Mononuclear cell (primary cell): ENCODE measurements at regions not wholly inside any gene's neighbourhood (a gene's known extent, or its start where the extent isn't known, plus 50 kb on each side); places are given as distances from the start of the nearest gene placed in this dataset.

ENCODE experiments used
- H3K27me3 ChIP-seq: 2 replicates; pipeline ENCODE4 v1.6.0; 2011; ENCODE audit warnings: low read length, control low read depth; ENCODE audit not compliant: insufficient read depth
- H3K4me1 ChIP-seq: 2 replicates; pipeline ENCODE4 v1.5.1; 2011; ENCODE audit warnings: mild to moderate bottlenecking, low read length, control low read depth; ENCODE audit not compliant: insufficient read depth
- H3K4me3 ChIP-seq: 2 replicates; pipeline ENCODE4 v1.5.1; 2011; ENCODE audit warnings: mild to moderate bottlenecking, low read length, moderate library complexity
- H3K9me3 ChIP-seq: 2 replicates; pipeline ENCODE4 v1.5.1; 2011; ENCODE audit warnings: low read depth, mild to moderate bottlenecking, control low read depth, low read length

DNA sequence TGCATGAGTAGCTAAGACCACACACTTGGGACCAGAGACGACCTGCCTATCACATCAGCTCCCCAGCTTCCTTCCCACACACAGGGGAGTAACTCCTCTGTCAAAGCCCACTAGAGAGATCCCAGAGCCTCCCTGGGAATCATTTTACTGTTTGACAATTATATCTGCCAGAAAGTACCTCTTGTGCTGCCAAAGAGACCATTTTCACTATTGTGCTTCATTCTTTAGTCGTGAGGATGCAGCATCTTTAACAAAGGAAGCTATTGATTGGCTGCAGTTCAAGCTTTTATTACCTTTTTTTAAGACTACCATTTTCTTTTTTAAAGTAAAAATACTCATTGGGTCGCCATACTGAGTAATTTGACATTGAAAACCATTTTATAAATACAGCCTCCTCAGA lies 194.5 kb upstream of the RGS6 start:
- H3K4me3 ChIP-seq: no peak overlapping the region
- no peaks in the 10 kb centered on the region for H3K9me3 ChIP-seq
- H3K4me1 ChIP-seq: no peaks in the 10 kb centered on the region
- H3K27me3 ChIP-seq: no peaks in the 10 kb centered on the region

DNA sequence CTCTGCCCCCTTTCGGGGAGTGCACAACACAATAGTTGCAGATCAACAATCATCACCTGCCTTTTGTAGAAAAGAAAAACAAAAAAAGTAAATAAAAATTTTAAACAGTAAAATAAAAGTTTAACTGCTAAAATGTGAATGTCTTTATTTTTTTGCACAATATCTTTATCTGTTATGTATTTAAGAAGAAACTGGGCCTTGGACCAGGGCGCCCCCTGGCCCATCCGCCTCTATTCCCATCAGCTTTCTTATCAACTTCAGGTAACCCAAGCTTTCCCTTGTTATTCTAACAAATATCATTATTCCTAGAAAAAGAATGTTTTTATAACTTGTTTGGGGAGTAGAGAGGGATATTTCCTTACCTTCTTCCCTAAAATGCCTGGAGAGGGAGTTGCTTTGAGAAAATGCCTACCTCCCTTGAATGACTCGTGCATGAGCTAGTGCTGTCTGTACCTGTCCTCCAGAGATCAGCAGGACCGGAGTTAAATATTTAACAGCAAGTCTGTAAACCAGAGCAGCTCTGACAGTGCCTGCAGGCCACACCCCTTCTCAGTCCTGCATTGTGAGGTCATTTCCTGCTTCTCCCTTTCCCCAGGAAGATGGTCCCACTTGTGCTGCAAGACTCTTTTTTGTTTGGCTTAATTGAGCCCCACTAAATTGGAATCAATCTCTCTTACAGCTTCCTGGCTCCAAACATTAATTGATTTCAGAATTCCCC lies 192.8 kb upstream of the RGS6 start:
- Histone ChIP-seq H3K9me3 (no peaks in the 10 kb centered on the region), H3K27me3 (no peaks in the 10 kb centered on the region), H3K4me1 (no peaks in the 10 kb centered on the region), H3K4me3 (no peak overlapping the region)

DNA sequence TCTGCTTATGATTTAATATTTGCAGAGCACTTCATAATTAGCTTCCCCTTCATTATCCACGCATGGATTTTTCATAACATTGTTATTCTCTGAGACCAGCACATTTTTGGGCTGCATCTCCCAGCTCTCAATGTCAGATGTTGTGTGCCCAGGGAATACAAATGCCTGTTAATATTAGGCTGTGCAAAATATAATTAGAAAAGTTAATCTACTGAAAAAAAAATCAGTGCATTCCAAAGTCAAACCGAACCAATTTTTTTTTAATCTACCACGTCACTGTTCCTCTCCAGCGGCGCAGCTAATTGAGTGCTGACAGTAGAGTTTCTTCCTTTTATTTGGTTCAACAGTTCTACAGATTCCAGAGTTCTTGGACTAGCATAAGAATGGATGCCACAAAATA lies 191.0 kb upstream of the RGS6 start:
- no peaks in the 10 kb centered on the region for H3K27me3 ChIP-seq
- H3K4me1 ChIP-seq: no peaks in the 10 kb centered on the region
- no peak overlapping the region for H3K4me3 ChIP-seq
- no peaks in the 10 kb centered on the region for H3K9me3 ChIP-seq

DNA sequence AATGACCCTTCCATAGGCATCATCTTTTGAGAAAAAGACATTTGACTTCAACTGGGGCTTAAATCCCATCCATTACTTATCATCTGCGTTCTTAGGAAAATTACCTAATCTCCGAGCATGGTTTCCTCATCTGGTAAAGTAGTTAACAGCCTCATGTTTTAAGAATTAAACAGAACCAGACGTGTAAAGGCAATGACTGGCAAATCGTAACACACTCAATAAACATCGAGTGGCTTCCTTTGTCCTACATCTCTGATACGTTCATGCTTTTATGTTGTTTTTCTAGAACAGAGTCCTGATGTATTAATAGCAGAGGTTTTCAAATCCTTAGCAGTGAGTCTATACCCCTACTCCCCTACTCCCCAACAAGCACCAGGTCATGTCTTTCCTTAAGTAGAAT lies 189.7 kb upstream of the RGS6 start:
- Histone ChIP-seq H3K4me3 (no peak overlapping the region), H3K9me3 (no peaks in the 10 kb centered on the region), H3K4me1 (no peaks in the 10 kb centered on the region), H3K27me3 (no peaks in the 10 kb centered on the region)

DNA sequence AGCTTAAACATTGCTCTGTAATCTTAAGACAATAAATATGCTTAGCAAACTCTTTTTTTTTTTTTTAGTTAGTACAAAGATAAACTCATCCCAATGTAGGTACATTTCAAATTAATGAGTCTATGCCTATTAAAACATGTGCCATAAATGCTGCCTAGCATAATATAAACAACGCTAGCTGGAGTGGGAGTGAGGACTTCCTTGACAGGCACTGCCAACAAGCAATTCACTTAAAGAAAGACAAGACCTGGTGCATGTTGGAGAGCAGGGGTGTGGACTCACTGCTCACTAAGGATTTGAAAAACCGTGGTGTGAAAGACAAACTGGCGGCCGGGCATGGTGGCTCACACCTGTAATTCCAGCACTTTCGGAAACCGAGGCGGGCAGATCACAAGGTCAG lies 187.2 kb upstream of the RGS6 start:
- Histone ChIP-seq H3K9me3 (no peaks in the 10 kb centered on the region), H3K4me1 (no peaks in the 10 kb centered on the region), H3K4me3 (no peak overlapping the region), H3K27me3 (no peaks in the 10 kb centered on the region)

DNA sequence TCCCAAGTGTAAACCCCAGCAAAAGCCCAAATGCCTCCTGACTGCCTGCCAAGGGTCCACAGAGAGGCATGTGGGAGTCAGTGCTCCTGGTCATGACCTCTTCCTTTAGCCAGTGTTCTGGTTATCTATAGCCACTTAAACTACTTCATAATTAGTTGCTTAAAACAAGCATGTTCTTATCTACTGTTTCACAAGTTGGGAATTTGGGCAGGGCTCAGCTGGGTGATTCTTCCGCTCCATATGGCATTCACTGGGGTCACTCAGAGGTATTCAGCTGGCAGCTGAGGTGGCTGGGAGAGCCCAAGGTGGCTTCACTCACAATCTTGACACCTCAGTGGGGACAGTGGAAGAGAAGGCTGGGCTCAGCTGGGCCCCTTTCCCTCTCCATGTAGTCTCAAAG lies 184.0 kb upstream of the RGS6 start:
- no peaks in the 10 kb centered on the region for H3K27me3 ChIP-seq
- no peak overlapping the region for H3K4me3 ChIP-seq
- no peaks in the 10 kb centered on the region for H3K9me3 ChIP-seq
- peaks cover 4% of the 10 kb centered on the region for H3K4me1 ChIP-seq

DNA sequence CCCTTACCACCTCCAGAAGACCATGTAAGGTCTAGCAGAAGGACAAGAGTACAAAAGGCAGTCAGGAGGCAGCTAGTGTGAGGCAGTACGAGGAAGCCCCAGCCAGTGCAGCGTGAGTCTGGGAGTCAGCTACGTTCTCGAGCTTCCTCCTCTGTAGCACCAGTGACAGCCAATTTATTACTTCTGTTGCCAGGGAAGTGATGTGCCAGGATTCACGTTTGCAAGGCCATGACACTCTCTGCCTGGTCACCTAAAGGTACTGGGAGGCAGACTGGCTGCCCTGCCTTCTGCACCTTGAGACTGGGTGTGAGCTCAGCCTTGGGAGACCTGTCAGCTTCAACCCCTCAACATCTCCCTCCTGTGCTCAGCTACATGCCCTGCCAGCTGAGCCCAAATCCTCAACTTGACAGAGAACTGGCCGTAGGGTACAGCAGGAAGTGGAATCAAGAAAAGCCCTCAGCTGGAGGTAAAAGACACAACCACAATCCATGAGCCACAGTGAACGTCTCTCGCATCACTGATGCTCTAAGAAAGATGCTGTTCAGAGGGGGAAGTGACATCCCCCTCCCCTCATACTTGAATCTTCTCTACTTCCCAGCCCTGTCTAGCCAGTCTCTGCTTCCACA lies 182.5 kb upstream of the RGS6 start:
- Histone ChIP-seq H3K9me3 (no peaks in the 10 kb centered on the region), H3K4me1 (peaks cover 4% of the 10 kb centered on the region), H3K27me3 (no peaks in the 10 kb centered on the region), H3K4me3 (no peak overlapping the region)

DNA sequence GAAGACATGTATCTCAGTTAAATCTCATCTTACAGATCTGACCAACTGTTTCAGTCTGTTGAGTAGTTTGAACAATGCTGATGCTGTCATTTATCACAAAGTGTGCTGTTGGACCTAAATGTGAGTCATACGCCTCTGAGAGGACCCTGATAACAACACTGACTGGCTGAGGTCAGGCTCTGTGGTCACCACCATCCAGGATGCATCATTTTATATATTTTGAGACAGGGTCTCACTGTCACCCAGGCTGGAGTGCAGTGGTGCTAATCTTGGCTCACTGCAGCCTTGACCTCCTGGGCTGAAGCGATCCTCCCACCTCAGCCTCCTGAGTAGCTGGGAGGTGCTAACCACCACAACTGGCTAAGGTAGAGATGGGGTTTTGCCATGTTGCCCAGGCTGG lies 181.0 kb upstream of the RGS6 start:
- peaks cover 4% of the 10 kb centered on the region for H3K4me1 ChIP-seq
- no peaks in the 10 kb centered on the region for H3K9me3 ChIP-seq
- no peak overlapping the region for H3K4me3 ChIP-seq
- H3K27me3 ChIP-seq: no peaks in the 10 kb centered on the region

DNA sequence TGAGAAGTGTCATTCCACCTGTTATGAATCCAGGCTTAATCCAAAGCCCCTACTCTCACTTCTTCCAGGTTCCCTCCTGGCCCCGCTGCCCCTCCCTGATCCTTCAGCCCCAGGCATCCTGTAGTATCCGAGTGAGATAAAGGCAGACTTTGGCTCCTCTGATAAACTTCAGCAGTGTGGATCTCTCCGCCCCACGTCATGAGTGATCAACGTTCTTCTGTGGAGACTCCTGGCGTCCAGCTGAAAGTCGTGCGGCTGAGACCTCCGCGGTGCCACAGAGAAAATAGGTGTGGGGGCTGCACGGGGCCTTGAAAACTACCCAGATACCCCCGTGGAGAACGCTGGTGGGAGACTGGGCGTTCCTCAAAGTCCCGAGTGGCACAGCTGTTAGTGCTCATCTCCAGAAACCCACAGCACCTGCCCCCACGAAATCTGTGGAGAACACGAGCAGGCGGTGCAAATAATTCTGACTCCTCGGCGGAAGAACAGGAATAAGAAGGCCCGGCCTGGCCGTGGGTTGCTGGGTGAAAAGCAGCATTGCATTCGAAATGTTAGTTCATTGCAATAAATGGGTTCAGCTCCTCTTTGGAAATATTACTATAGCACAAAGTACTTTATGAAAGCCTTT lies 180.0 kb upstream of the RGS6 start:
- H3K9me3 ChIP-seq: no peaks in the 10 kb centered on the region
- no peak overlapping the region for H3K4me3 ChIP-seq
- peaks cover 4% of the 10 kb centered on the region for H3K4me1 ChIP-seq
- H3K27me3 ChIP-seq: no peaks in the 10 kb centered on the region

DNA sequence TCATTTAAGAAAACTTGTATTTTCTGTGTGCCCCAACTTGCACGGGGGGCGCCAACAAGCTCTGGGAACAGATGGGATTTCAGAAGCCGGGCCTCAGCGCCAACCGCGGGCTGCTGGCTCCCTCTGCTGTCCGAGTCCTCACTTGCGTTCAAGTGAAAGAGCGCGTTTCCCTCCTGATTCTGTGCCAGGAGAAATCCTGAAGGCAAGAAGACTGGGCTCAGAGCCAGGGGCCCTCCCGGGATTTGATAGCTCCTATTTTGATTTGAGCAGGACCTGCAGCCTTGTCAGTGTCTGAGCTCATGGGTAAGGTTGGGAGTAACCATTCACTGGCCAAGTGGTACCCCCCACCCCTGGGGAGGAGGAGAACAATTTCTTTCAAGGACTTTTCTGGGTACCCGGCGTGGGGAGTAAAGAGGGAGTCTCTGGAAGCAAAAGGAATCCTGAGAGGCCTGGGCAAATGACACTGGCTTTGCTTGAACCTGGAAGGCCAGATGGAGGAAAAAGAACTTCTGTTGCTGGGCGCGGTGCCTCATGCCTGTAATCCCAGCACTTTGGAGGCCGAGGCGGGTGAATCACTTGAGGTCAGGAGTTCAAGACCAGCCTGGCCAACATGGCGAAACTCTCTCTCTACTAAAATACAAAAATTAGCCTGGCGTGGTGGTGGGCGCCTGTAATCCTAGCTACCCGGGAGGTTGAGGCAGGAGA lies 179.0 kb upstream of the RGS6 start:
- H3K9me3 ChIP-seq: no peaks in the 10 kb centered on the region
- peaks cover 4% of the 10 kb centered on the region for H3K4me1 ChIP-seq
- no peak overlapping the region for H3K4me3 ChIP-seq
- H3K27me3 ChIP-seq: no peaks in the 10 kb centered on the region

DNA sequence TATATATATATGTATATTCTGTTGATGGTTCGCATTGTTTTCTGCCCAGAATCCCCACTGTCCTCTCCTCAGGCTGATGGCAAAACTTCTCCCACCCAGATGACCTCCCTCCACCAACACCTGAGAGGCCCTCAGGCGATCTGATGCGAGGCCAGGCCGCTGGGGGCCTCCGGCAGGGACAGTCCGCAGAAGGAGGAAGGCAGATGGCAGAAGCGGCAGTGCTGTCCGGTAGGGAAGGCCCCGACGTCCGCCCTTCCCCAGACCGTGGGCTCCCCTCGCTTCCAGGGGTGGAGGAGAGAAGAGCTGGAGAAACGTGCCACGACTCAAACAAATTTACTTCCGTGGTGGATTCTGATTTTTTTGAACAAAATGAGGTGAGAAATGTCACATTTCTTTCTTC lies 178.3 kb upstream of the RGS6 start:
- peaks cover 4% of the 10 kb centered on the region for H3K4me1 ChIP-seq
- no peaks in the 10 kb centered on the region for H3K9me3 ChIP-seq
- no peak overlapping the region for H3K4me3 ChIP-seq

DNA sequence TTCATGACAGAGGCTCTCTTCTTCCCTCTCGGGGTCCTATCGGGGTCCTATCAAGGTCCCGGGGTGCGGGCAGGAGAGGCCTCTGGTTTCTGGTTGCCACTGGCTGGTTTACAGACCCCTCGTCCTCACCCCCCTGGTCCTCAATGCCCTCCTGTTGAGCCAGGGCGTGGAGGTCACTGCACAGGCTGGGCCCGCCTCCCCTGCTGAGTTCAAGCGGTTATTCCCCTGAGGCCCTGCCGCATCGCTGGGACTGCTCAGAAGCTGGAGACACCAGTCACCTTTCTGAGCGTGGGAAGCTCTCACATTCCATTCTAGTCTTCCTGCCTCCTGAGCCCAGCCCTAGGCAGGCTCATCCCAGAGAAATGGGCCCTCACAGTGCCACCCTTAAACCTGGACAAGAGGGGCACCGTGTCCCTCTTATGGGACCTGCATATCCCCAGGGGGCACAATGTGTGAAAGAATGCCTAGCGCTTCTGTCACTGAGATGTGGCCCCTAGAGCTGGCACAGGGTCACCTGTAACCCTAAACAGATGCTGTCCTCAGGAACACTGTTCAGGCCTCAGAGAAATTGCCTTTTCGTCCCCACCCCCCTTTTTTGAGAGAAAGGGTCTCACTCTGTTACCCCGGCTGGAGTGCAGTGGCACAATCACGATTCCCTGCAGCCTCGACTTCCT lies 177.7 kb upstream of the RGS6 start:
- Histone ChIP-seq H3K4me3 (no peak overlapping the region), H3K27me3 (no peaks in the 10 kb centered on the region), H3K9me3 (no peaks in the 10 kb centered on the region), H3K4me1 (peaks cover 4% of the 10 kb centered on the region)

More for the DNA sequence above, 178.3 kb upstream of the RGS6 start:
- no peaks in the 10 kb centered on the region for H3K27me3 ChIP-seq

DNA sequence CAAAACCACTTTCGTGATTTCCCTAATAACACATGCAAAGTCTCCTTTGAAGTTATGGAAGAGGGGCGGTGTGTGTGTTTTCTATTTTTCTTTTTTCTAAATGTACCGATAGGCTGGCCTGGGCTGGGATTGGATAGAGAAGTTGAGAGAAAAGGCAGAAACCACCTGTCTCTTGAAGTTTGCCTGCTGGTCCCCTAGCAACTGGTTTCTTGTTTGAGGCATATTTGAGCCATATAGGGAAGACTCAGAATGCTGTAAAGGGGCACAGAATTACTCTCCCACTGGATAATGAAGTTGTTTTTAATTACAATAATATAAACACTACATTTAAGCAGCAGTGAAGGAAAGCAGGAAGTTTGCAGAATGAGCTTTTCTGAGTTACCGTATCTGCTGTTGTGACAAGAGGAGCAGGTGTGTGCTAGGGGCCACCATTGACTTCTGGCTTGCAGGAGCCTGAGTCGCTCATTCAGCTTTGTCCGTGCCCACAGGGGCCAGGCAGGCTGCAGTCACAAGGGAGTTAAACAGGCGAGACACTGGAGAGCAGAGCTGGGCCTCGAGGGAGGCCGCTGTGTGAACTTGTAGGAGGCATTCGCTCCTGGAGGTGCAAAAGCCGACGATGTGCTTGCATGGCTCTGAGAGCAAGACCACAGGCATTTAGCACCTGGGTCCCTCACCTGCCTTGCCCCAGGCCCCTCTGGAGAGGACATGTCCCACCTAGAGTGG lies 173.8 kb upstream of the RGS6 start:
- Histone ChIP-seq H3K4me3 (no peak overlapping the region), H3K27me3 (no peaks in the 10 kb centered on the region)

DNA sequence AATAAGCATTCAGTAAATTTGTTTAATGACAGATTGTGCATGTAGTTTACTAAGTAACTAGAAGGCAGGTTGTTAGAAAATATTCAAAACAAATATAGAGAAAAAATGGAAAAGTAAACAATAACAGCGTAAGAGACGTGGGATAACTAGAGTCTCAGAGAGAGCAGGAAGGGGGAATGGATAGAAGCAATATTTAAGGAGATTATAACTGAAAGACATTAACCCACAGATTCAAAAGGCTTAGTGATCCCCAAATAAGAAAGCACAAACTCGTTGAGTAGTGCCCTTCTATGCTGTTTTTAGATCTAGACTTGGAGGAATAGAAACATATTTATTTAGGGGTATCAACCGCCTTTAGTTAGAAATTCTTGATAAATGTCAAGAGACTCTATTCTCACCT lies 169.7 kb upstream of the RGS6 start:
- H3K27me3 ChIP-seq: peaks cover 4% of the 10 kb centered on the region
- no peaks in the 10 kb centered on the region for H3K9me3 ChIP-seq
- H3K4me1 ChIP-seq: no peaks in the 10 kb centered on the region
- H3K4me3 ChIP-seq: no peak overlapping the region

More for the DNA sequence above, 173.8 kb upstream of the RGS6 start:
- no peaks in the 10 kb centered on the region for H3K9me3 ChIP-seq
- H3K4me1 ChIP-seq: no peaks in the 10 kb centered on the region
